ENCODE measurements at regions not wholly inside any gene's neighbourhood (a gene's known extent, or its start where the extent isn't known, plus 50 kb on each side); places are given as distances from the start of the nearest gene placed in this dataset.

DNA sequence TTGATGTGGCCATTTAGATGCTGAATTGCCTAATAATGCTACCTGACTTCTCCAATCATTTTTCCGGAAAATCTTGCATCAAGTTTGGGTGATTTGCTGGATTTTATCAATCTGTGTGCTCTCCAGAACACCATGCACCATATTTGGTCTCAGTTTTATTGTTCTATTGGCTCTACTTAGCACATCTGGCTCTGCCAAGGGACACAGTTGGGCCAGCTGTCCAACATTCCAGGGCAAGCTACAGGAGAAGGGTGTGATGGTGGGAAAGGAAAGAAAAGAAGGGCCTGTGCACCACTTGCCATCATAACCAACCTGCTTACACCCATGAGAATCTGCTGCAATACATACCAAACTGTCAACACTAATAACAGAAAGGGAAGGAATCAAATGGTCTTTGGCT, 90.2 kb upstream of the NFIA start:
- TF ChIP-seq, protein P1, sequence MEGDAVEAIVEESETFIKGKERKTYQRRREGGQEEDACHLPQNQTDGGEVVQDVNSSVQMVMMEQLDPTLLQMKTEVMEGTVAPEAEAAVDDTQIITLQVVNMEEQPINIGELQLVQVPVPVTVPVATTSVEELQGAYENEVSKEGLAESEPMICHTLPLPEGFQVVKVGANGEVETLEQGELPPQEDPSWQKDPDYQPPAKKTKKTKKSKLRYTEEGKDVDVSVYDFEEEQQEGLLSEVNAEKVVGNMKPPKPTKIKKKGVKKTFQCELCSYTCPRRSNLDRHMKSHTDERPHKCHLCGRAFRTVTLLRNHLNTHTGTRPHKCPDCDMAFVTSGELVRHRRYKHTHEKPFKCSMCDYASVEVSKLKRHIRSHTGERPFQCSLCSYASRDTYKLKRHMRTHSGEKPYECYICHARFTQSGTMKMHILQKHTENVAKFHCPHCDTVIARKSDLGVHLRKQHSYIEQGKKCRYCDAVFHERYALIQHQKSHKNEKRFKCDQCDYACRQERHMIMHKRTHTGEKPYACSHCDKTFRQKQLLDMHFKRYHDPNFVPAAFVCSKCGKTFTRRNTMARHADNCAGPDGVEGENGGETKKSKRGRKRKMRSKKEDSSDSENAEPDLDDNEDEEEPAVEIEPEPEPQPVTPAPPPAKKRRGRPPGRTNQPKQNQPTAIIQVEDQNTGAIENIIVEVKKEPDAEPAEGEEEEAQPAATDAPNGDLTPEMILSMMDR (IDR thresholded peaks at IDR 0.05) = no peak
- no peak for TF ChIP-seq ZFX (IDR thresholded peaks at IDR 0.05; ENCODE audit: borderline replicate concordance)
